ENCODE measurements at regions not wholly inside any gene's neighbourhood (a gene's known extent, or its start where the extent isn't known, plus 50 kb on each side); places are given as distances from the start of the nearest gene placed in this dataset.

GRCh38 chr1:189606795-189607476, 870.7 kb downstream of the BRINP3 start (continued):
- TF ChIP-seq ZNF462 (CRISPR knock-in tag; IDR thresholded peaks at IDR 0.05), result no peak
- no peak for TF ChIP-seq POLR2AphosphoS5 (IDR thresholded peaks at IDR 0.05; ENCODE audit: low read depth)
- no peak for TF ChIP-seq JUNB (IDR thresholded peaks at IDR 0.05; ENCODE audit: unreplicated experiment)
- no peak for TF ChIP-seq ZNF331 (CRISPR knock-in tag; IDR thresholded peaks at IDR 0.05; ENCODE audit: low read depth)
- TF ChIP-seq NANOG (IDR thresholded peaks at IDR 0.05; ENCODE audit: borderline replicate concordance), result no peak
- TF ChIP-seq CREB1 (CRISPR knock-in tag; IDR thresholded peaks at IDR 0.05; ENCODE audit: low read depth), result no peak
- no peak for TF ChIP-seq EZH2 (IDR thresholded peaks at IDR 0.05; ENCODE audit: low read depth, unreplicated experiment)
- TF ChIP-seq, protein P1, sequence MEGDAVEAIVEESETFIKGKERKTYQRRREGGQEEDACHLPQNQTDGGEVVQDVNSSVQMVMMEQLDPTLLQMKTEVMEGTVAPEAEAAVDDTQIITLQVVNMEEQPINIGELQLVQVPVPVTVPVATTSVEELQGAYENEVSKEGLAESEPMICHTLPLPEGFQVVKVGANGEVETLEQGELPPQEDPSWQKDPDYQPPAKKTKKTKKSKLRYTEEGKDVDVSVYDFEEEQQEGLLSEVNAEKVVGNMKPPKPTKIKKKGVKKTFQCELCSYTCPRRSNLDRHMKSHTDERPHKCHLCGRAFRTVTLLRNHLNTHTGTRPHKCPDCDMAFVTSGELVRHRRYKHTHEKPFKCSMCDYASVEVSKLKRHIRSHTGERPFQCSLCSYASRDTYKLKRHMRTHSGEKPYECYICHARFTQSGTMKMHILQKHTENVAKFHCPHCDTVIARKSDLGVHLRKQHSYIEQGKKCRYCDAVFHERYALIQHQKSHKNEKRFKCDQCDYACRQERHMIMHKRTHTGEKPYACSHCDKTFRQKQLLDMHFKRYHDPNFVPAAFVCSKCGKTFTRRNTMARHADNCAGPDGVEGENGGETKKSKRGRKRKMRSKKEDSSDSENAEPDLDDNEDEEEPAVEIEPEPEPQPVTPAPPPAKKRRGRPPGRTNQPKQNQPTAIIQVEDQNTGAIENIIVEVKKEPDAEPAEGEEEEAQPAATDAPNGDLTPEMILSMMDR (conservative IDR thresholded peaks at IDR 0.05; ENCODE audit: low read depth in 2 of 2), result no peak
- no peak for TF ChIP-seq STAT1 (IDR thresholded peaks at IDR 0.05; ENCODE audit: unreplicated experiment)

Data from GM23338 (cell line).